HEK293 (cell line): ENCODE measurements at regions not wholly inside any gene's neighbourhood (a gene's known extent, or its start where the extent isn't known, plus 50 kb on each side); places are given as distances from the start of the nearest gene placed in this dataset.

Source experiments
- CTCF ChIA-PET: fragments of 350-600 bp; formaldehyde crosslinking; extraction: SDS; loops from one replicate; lab custom pipeline; 2021; ENCODE audit warnings: antibody characterized with exemption; lab: Yijun Ruan, JAX
- POLR2A ChIA-PET: fragments of 300-600 bp; formaldehyde crosslinking; extraction: SDS; loops from one replicate; lab custom pipeline; 2020; ENCODE audit warnings: antibody characterized with exemption, inconsistent platforms; lab: Yijun Ruan, JAX
- H3K27ac ChIP-seq: fragments of 200-500 bp; sonication (Bioruptor generic); 2 replicates; pipeline ENCODE4 v1.5.1; 2014; ENCODE audit warnings: low read depth, low read length, control low read depth, inconsistent platforms; ENCODE audit errors: extremely low read depth
- H3K36me3 ChIP-seq, 2 experiments: fragments of 200-500 bp in 1 of 2; sonication (Bioruptor generic) in 1 of 2; 1 replicate in 1 of 2; 2 replicates in 1 of 2; pipeline ENCODE4 v1.5.1; 2014 to 2017; ENCODE audit warnings: inconsistent platforms in 2 of 2, low read length in 2 of 2; ENCODE audit not compliant: control insufficient read depth in 2 of 2, insufficient read depth in 1 of 2
- H3K4me1 ChIP-seq: fragments of 200-500 bp; sonication (Bioruptor generic); 2 replicates; pipeline ENCODE4 v1.5.1; 2014; ENCODE audit warnings: mild to moderate bottlenecking, low read length, inconsistent platforms; ENCODE audit not compliant: control insufficient read depth, insufficient read depth
- H3K4me3 ChIP-seq: 2 replicates; pipeline ENCODE4 v1.5.1; 2011; ENCODE audit warnings: low read depth, mild to moderate bottlenecking, control low read depth, low read length, moderate library complexity
- H3K9me3 ChIP-seq: fragments of 200-500 bp; sonication (Bioruptor generic); 2 replicates; pipeline ENCODE4 v1.5.1; 2014; ENCODE audit warnings: low read depth, low read length, inconsistent platforms; ENCODE audit not compliant: control insufficient read depth, insufficient read depth
- BCL11B ChIP-seq: fragments of 450-650 bp; formaldehyde crosslinking; IDR thresholded peaks from 2 replicates; pipeline ENCODE4 v1.5.1; 2016; ENCODE audit warnings: low read depth, missing biosample characterization, missing genetic modification characterization
- GLIS1 ChIP-seq: fragments of 450-650 bp; formaldehyde crosslinking; IDR thresholded peaks from 2 replicates; pipeline ENCODE4 v1.5.1; 2016; ENCODE audit warnings: missing biosample characterization, missing genetic modification characterization
- GLIS2 ChIP-seq: fragments of 450-650 bp; formaldehyde crosslinking; IDR thresholded peaks from 2 replicates; pipeline ENCODE4 v1.5.1; 2016; ENCODE audit warnings: missing biosample characterization, missing genetic modification characterization
- HOXC10 ChIP-seq: sonication (generic); formaldehyde crosslinking; IDR thresholded peaks from 2 replicates; pipeline ENCODE4 v1.8.1; 2023; ENCODE audit warnings: mild to moderate bottlenecking, missing genetic modification reagents
- KLF17 ChIP-seq: fragments of 450-650 bp; formaldehyde crosslinking; IDR thresholded peaks from 2 replicates; pipeline ENCODE4 v1.5.1; 2016; ENCODE audit warnings: missing biosample characterization, missing genetic modification characterization
- OSR2 ChIP-seq: fragments of 450-650 bp; formaldehyde crosslinking; IDR thresholded peaks from 2 replicates; pipeline ENCODE4 v1.5.1; 2016; ENCODE audit warnings: missing biosample characterization, missing genetic modification characterization
- YY1 ChIP-seq: fragments of 450-650 bp; formaldehyde crosslinking; IDR thresholded peaks from 2 replicates; pipeline ENCODE4 v1.5.1; 2018; ENCODE audit warnings: missing biosample characterization, missing genetic modification characterization
- ZBTB7A ChIP-seq: fragments of 450-650 bp; formaldehyde crosslinking; IDR thresholded peaks from 2 replicates; pipeline ENCODE4 v1.5.1; 2016; ENCODE audit warnings: low read depth, missing biosample characterization, missing genetic modification characterization
- ZNF138 ChIP-seq: fragments of 450-650 bp; formaldehyde crosslinking; IDR thresholded peaks from 2 replicates; pipeline ENCODE4 v1.5.1; 2016; ENCODE audit warnings: missing biosample characterization, missing genetic modification characterization, borderline replicate concordance
- ZNF16 ChIP-seq: fragments of 450-650 bp; formaldehyde crosslinking; IDR thresholded peaks from 2 replicates; pipeline ENCODE4 v1.5.1; 2016; ENCODE audit warnings: low read depth, missing biosample characterization, missing genetic modification characterization
- ZNF175 ChIP-seq: fragments of 450-650 bp; formaldehyde crosslinking; IDR thresholded peaks from 2 replicates; pipeline ENCODE4 v1.5.1; 2016; ENCODE audit warnings: missing biosample characterization, missing genetic modification characterization
- ZNF2 ChIP-seq: fragments of 450-650 bp; formaldehyde crosslinking; IDR thresholded peaks from 2 replicates; pipeline ENCODE4 v1.5.1; 2016; ENCODE audit warnings: missing biosample characterization, missing genetic modification characterization
- ZNF202 ChIP-seq: fragments of 450-650 bp; formaldehyde crosslinking; IDR thresholded peaks from 2 replicates; pipeline ENCODE4 v1.5.1; 2016; ENCODE audit warnings: missing biosample characterization, missing genetic modification characterization, borderline replicate concordance
- ZNF23 ChIP-seq: fragments of 450-650 bp; formaldehyde crosslinking; IDR thresholded peaks from 2 replicates; pipeline ENCODE4 v1.5.1; 2016; ENCODE audit warnings: missing biosample characterization, missing genetic modification characterization, borderline replicate concordance
- ZNF335 ChIP-seq: fragments of 450-650 bp; formaldehyde crosslinking; conservative IDR thresholded peaks from 2 replicates; pipeline ENCODE4 v1.5.1; 2016; ENCODE audit warnings: missing biosample characterization, missing genetic modification characterization
- ZNF404 ChIP-seq: fragments of 450-650 bp; formaldehyde crosslinking; IDR thresholded peaks from 2 replicates; pipeline ENCODE4 v1.5.1; 2017; ENCODE audit warnings: missing biosample characterization, missing genetic modification characterization
- ZNF416 ChIP-seq: fragments of 450-650 bp; formaldehyde crosslinking; IDR thresholded peaks from 2 replicates; pipeline ENCODE4 v1.5.1; 2016; ENCODE audit warnings: missing biosample characterization, missing genetic modification characterization
- ZNF544 ChIP-seq: fragments of 450-650 bp; formaldehyde crosslinking; IDR thresholded peaks from 2 replicates; pipeline ENCODE4 v1.5.0; 2017; ENCODE audit warnings: missing biosample characterization, missing genetic modification characterization
- ZNF645 ChIP-seq: fragments of 450-650 bp; formaldehyde crosslinking; IDR thresholded peaks from 2 replicates; pipeline ENCODE4; 2016; ENCODE audit warnings: missing biosample characterization, missing genetic modification characterization
- ZNF707 ChIP-seq: fragments of 450-650 bp; formaldehyde crosslinking; IDR thresholded peaks from 2 replicates; pipeline ENCODE4 v1.5.1; 2016; ENCODE audit warnings: missing biosample characterization, missing genetic modification characterization
- ZNF76 ChIP-seq: fragments of 450-650 bp; formaldehyde crosslinking; IDR thresholded peaks from 2 replicates; pipeline ENCODE4; 2016; ENCODE audit warnings: low read depth, missing biosample characterization, missing genetic modification characterization, borderline replicate concordance
- ZNF768 ChIP-seq: fragments of 450-650 bp; formaldehyde crosslinking; IDR thresholded peaks from 2 replicates; pipeline ENCODE4 v1.5.1; 2018; ENCODE audit warnings: missing biosample characterization, mild to moderate bottlenecking, missing genetic modification characterization
- ZNF792 ChIP-seq: fragments of 450-650 bp; formaldehyde crosslinking; IDR thresholded peaks from 2 replicates; pipeline ENCODE4 v1.5.1; 2016; ENCODE audit warnings: missing biosample characterization, missing genetic modification characterization
- ZSCAN30 ChIP-seq: fragments of 450-650 bp; IDR thresholded peaks from 2 replicates; pipeline ENCODE4 v1.5.1; 2018; ENCODE audit warnings: missing biosample characterization, mild to moderate bottlenecking, missing genetic modification characterization, moderate library complexity
- TF ChIP-seq, protein P1 (sequence below): fragments of 450-650 bp; formaldehyde crosslinking; IDR thresholded peaks from 2 replicates; pipeline ENCODE4 v1.5.1; 2016; ENCODE audit warnings: missing biosample characterization, missing genetic modification characterization

GRCh38 chr12:98060411-98060810, 455.0 kb upstream of the TMPO start:
- H3K9me3 ChIP-seq = no peaks in the 10 kb centered on the region

GRCh38 chr12:98062464-98063245, 452.7 kb upstream of the TMPO start:
- TF ChIP-seq ZNF175 (tag by site-specific recombination) = no peak
- CTCF ChIA-PET = no interaction called here
- no peaks in the 10 kb centered on the region for H3K4me1 ChIP-seq

More at GRCh38 chr12:98060411-98060810, 455.0 kb upstream of the TMPO start:
- Histone ChIP-seq H3K4me3 (no peak overlapping the region), H3K4me1 (no peaks in the 10 kb centered on the region), H3K27ac (no peak overlapping the region), H3K36me3 (no peaks in the 10 kb centered on the region)
- TF ChIP-seq OSR2 (no peak), ZNF645 (tag by site-specific recombination) (no peak), ZNF2 (tag by site-specific recombination) (no peak), BCL11B (tag by site-specific recombination) (no peak), GLIS2 (tag by site-specific recombination) (no peak), ZNF792 (no peak), ZNF544 (tag by site-specific recombination) (no peak), YY1 (tag by site-specific recombination) (no peak), ZNF76 (tag by site-specific recombination) (no peak), ZNF335 (tag by site-specific recombination) (no peak)
- POLR2A ChIA-PET = no interaction called here
- CTCF ChIA-PET = no interaction called here

DNA sequence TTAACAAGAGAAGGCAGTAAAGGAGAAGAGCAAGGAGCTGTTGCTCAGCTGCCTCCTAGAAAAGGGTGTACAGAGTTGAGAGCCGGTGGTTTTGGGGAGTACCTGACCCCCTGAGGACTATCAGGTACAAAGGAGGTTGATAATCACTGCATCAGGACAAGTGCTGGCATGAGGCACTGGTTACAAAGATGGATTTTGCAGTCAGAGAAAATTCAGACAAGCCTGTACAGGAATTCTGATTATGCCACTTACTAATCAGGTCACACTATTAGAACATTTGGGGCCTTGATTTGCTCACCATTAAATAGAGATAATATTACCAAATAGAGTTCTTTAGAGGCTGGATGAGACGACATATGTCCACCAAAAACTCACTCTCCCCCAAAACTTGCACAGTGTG, 450.9 kb upstream of the TMPO start:
- Histone ChIP-seq H3K9me3 (no peaks in the 10 kb centered on the region), H3K36me3 (no peaks in the 10 kb centered on the region), H3K27ac (no peak overlapping the region)
- CTCF ChIA-PET = no interaction called here
- TF ChIP-seq KLF17 (tag by site-specific recombination) (no peak), ZNF416 (tag by site-specific recombination) (no peak), GLIS1 (tag by site-specific recombination) (no peak), ZNF707 (no peak), ZBTB7A (tag by site-specific recombination) (no peak), ZNF23 (tag by site-specific recombination) (no peak), ZNF404 (tag by site-specific recombination) (no peak), ZNF202 (tag by site-specific recombination) (no peak), ZNF138 (tag by site-specific recombination) (no peak), ZNF768 (tag by site-specific recombination) (no peak), YY1 (tag by site-specific recombination) (no peak), ZSCAN30 (tag by site-specific recombination) (no peak), ZNF16 (tag by site-specific recombination) (no peak), HOXC10 (CRISPR knock-in tag) (no peak)
- TF ChIP-seq, protein P1, sequence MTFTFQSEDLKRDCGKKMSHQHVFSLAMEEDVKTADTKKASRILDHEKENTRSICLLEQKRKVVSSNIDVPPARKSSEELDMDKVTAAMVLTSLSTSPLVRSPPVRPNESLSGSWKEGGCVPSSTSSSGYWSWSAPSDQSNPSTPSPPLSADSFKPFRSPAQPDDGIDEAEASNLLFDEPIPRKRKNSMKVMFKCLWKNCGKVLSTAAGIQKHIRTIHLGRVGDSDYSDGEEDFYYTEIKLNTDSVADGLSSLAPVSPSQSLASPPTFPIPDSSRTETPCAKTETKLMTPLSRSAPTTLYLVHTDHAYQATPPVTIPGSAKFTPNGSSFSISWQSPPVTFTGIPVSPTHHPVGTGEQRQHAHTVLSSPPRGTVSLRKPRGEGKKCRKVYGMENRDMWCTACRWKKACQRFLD (tag by site-specific recombination) = no peak
- TF ChIP-seq, all 188 proteins: peak for 0
- Histone ChIP-seq H3K4me1 (no peaks in the 10 kb centered on the region), H3K4me3 (no peak overlapping the region)
- POLR2A ChIA-PET = no interaction called here

More at GRCh38 chr12:98062464-98063245, 452.7 kb upstream of the TMPO start:
- Histone ChIP-seq H3K9me3 (no peaks in the 10 kb centered on the region), H3K4me3 (no peak overlapping the region), H3K36me3 (no peaks in the 10 kb centered on the region), H3K27ac (no peak overlapping the region)
- POLR2A ChIA-PET = no interaction called here
